HEK293T (cell line): ENCODE measurements at regions not wholly inside any gene's neighbourhood (a gene's known extent, or its start where the extent isn't known, plus 50 kb on each side); places are given as distances from the start of the nearest gene placed in this dataset.

ENCODE experiments used
- ARNT ChIP-seq: fragments of 450-650 bp; IDR thresholded peaks from 2 replicates; pipeline ENCODE4 v1.6.1; 2017; ENCODE audit warnings: mild to moderate bottlenecking
- BHLHE40 ChIP-seq: fragments of 450-650 bp; IDR thresholded peaks from 2 replicates; pipeline ENCODE4 v1.6.1; 2016; ENCODE audit warnings: mild to moderate bottlenecking, moderate library complexity, borderline replicate concordance
- CTBP1 ChIP-seq: fragments of 450-650 bp; IDR thresholded peaks from 2 replicates; pipeline ENCODE4 v1.6.1; 2016; ENCODE audit warnings: borderline replicate concordance
- ELF4 ChIP-seq: fragments of 450-650 bp; IDR thresholded peaks from 2 replicates; pipeline ENCODE4 v1.6.1; 2017; ENCODE audit warnings: antibody characterized with exemption
- FOXA1 ChIP-seq: fragments of 450-650 bp; IDR thresholded peaks from 2 replicates; pipeline ENCODE4 v1.6.1; 2016; ENCODE audit warnings: mild to moderate bottlenecking
- FOXM1 ChIP-seq: fragments of 450-650 bp; IDR thresholded peaks from 2 replicates; pipeline ENCODE4 v1.6.1; 2017; ENCODE audit warnings: mild to moderate bottlenecking, borderline replicate concordance
- NFRKB ChIP-seq: fragments of 450-650 bp; IDR thresholded peaks from 2 replicates; pipeline ENCODE4 v1.6.1; 2016; ENCODE audit warnings: mild to moderate bottlenecking, moderate library complexity
- SP1 ChIP-seq: fragments of 450-650 bp; IDR thresholded peaks from 2 replicates; pipeline ENCODE4 v1.6.1; 2017
- SUZ12 ChIP-seq: fragments of 450-650 bp; IDR thresholded peaks from 2 replicates; pipeline ENCODE4 v1.6.1; 2016; ENCODE audit warnings: mild to moderate bottlenecking

DNA sequence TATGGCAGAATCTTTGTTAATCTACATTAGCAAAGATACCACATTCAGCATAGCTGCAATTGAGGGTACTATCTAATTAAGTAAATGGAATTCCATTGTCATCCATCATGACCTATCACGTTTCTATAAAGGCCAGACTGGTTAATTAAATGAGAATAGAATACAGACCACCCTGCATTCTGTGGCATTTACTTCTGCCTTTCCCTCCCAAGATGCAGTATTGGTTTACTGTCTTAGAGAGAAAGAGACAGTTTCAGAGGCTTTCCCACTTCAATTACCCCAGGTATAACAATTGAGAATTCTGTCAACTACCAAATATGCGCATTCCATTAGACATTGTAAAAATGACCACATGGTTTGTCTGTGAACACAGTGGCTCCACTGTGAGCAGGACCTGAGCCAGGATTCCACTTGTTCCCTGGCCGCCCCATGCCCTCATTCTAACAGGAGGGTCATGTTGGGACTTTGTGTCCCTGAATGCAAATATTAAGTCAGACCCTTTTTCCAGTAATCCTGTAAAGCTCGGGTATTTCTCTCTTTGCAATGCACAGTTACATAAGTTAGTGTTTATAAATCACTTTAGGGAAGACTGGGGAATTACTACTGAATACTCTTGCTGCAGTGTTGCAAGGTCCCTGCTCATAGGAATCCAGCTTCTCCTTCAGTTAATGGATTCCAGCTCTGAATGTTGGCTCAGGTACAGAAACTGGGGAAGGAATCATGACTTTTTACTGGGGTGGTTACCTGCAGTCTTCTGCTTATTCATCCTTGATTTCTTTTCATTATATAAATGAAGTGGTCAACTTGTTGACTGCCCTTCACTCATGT is 261.0 kb downstream of the PDGFC start:
- TF ChIP-seq FOXA1 (no peak), ELF4 (no peak), CTBP1 (no peak), SP1 (no peak), FOXM1 (no peak), ARNT (no peak), NFRKB (no peak), BHLHE40 (no peak), SUZ12 (no peak)
